Right lobe of liver (tissue), 6 donors: ENCODE measurements at regions not wholly inside any gene's neighbourhood (a gene's known extent, or its start where the extent isn't known, plus 50 kb on each side); places are given as distances from the start of the nearest gene placed in this dataset.

ENCODE experiments used
- ATAC-seq, 4 donors: fragments of 200-7000 bp; cut with Tn5 transposase; one replicate each; pipeline ENCODE4 v1.9.1; 2020; ENCODE audit warnings: mild to moderate bottlenecking in 4 of 4, moderate library complexity in 4 of 4
- DNase-seq, 3 donors: peaks; one replicate each; pipeline ENCODE4 v3.0.0-alpha.2; 2020
- H3K27ac ChIP-seq, 3 donors: fragments of 200-600 bp; one replicate each; pipeline ENCODE4 v1.8.0; 2022
- H3K27me3 ChIP-seq, 2 donors: fragments of 200-600 bp; one replicate each; pipeline ENCODE4 v1.8.0; 2022
- H3K36me3 ChIP-seq, 4 donors: fragments of 200-600 bp; sonication (generic) in 1 of 4; one replicate each; pipeline versions ENCODE4 v1.5.1 to v1.8.0; 2017 to 2022; ENCODE audit warnings: control low read depth in 1 of 4
- H3K4me1 ChIP-seq, 4 donors: fragments of 200-600 bp; sonication (generic) in 1 of 4; one replicate each; pipeline versions ENCODE4 v1.5.1 to v1.8.0; 2017 to 2022; ENCODE audit warnings: control low read depth in 1 of 4
- H3K4me3 ChIP-seq, 3 donors: fragments of 200-600 bp; one replicate each; pipeline ENCODE4 v1.8.0; 2022
- H3K9me3 ChIP-seq, 4 donors: fragments of 200-600 bp; sonication (generic) in 1 of 4; one replicate each; pipeline versions ENCODE4 v1.5.1 to v1.8.0; 2017 to 2022; ENCODE audit warnings: control low read depth in 1 of 4
- CTCF ChIP-seq, 4 donors: fragments of 200-600 bp in 3 of 4; fragments of 450-650 bp in 1 of 4; IDR thresholded peaks; one replicate each; pipeline versions ENCODE4 v1.5.1 to v1.8.0; 2016 to 2022; ENCODE audit warnings: antibody characterized with exemption in 4 of 4, mild to moderate bottlenecking in 2 of 4
- POLR2A ChIP-seq: fragments of 450-650 bp; IDR thresholded peaks from one replicate; pipeline ENCODE4 v1.6.1; 2017; ENCODE audit warnings: antibody characterized with exemption, mild to moderate bottlenecking
- WGBS: methylation state at CpG from one replicate; pipeline ENCODE4 v1.1.6; 2018; ENCODE audit warnings: low coverage, low lambda C conversion rate; ENCODE audit not compliant: insufficient coverage; ENCODE audit errors: missing lambda C conversion rate; 5-methylcytosine and 5-hydroxymethylcytosine counted together
- intact Hi-C, 2 donors: fragments of 100-400 bp; cut with DNase I; formaldehyde crosslinking; loops; one replicate each; pipeline versions ENCODE4 v1.11.2 to v1.14.1; 2022
- donor health status: DM: no; HTN: yes; CAD: no.
- donor health status: DM: no; HTN: no; CAD: no.
- donor health status: DM: no; HTN: no; CAD: no.
- donor health status: DM: no; HTN: yes; CAD: no.
- donor health status: DM: no; HTN: yes; CAD: no.

GRCh38 chr9:118701985-118702384 is 667.2 kb downstream of the BRINP1 start:
- DNase-seq: no peak
- no peak for ATAC-seq
- intact Hi-C loops: no loop called here
- Histone ChIP-seq H3K4me1 (no peaks in the 10 kb centered on the region), H3K9me3 (no peaks in the 10 kb centered on the region), H3K27me3 (no peaks in the 10 kb centered on the region), H3K27ac (no peak overlapping the region), H3K4me3 (no peak overlapping the region), H3K36me3 (no peaks in the 10 kb centered on the region)
- TF ChIP-seq POLR2A (no peak), CTCF (IDR thresholded peaks at IDR 0.05) (no peak)

GRCh38 chr9:118711843-118712242 is 657.4 kb downstream of the BRINP1 start:
- intact Hi-C loops: no loop called here
- Histone ChIP-seq H3K36me3 (no peaks in the 10 kb centered on the region), H3K4me1 (no peaks in the 10 kb centered on the region), H3K27me3 (no peaks in the 10 kb centered on the region), H3K27ac (no peak overlapping the region), H3K4me3 (no peak overlapping the region), H3K9me3 (no peaks in the 10 kb centered on the region)
- ATAC-seq (no peak), DNase-seq (no peak)
- 100% methylated on average over 1 of the region's 1 CpG for WGBS
- no peak for TF ChIP-seq CTCF (IDR thresholded peaks at IDR 0.05)

- Histone ChIP-seq H3K36me3 (no peaks in the 10 kb centered on the region), H3K4me1 (no peaks in the 10 kb centered on the region), H3K9me3 (no peaks in the 10 kb centered on the region), H3K27ac (no peak overlapping the region), H3K4me3 (no peak overlapping the region), H3K27me3 (no peaks in the 10 kb centered on the region)
- 77% methylated on average over 3 of the region's 3 CpGs for WGBS
- TF ChIP-seq POLR2A (no peak), CTCF (IDR thresholded peaks at IDR 0.05) (no peak)
- no peak for ATAC-seq
- no peak for DNase-seq
- intact Hi-C loops: no loop called here
Observed at GRCh38 chr9:118721276-118721675, 648.0 kb downstream of the BRINP1 start.

- 34% methylated on average over 2 of the region's 2 CpGs for WGBS
- ATAC-seq: no peak
Observed at GRCh38 chr9:118721923-118722322, 647.3 kb downstream of the BRINP1 start.

More at GRCh38 chr9:118721923-118722322, 647.3 kb downstream of the BRINP1 start:
- no peak for DNase-seq
- Histone ChIP-seq H3K36me3 (no peaks in the 10 kb centered on the region), H3K9me3 (no peaks in the 10 kb centered on the region), H3K27ac (no peak overlapping the region), H3K4me1 (no peaks in the 10 kb centered on the region), H3K4me3 (no peak overlapping the region), H3K27me3 (no peaks in the 10 kb centered on the region)
- TF ChIP-seq POLR2A (no peak), CTCF (IDR thresholded peaks at IDR 0.05) (no peak)
- intact Hi-C loops: no loop called here
